Upper lobe of left lung (tissue), 4 donors: ENCODE measurements at regions not wholly inside any gene's neighbourhood (a gene's known extent, or its start where the extent isn't known, plus 50 kb on each side); places are given as distances from the start of the nearest gene placed in this dataset.

Experiments used
- CTCF ChIP-seq, 6 experiments: fragments of 450-650 bp in 4 of 6; fragments of 200-600 bp in 2 of 6; sonication (generic) in 2 of 6; IDR thresholded peaks; one replicate each; pipeline ENCODE4 v1.5.1; 2016 to 2019; ENCODE audit warnings: antibody characterized with exemption in 6 of 6
- EP300 ChIP-seq, 4 donors: sonication (generic); formaldehyde crosslinking; IDR thresholded peaks; one replicate each; pipeline ENCODE4 v1.5.1; 2017; ENCODE audit warnings: antibody characterized with exemption in 4 of 4, control low read depth in 2 of 4
- POLR2A ChIP-seq, 4 donors: fragments of 450-650 bp; IDR thresholded peaks; one replicate each; pipeline ENCODE4 v1.5.1; 2016 to 2017; ENCODE audit warnings: antibody characterized with exemption in 4 of 4, mild to moderate bottlenecking in 2 of 4
- POLR2AphosphoS5 ChIP-seq, 2 donors: sonication (generic); formaldehyde crosslinking; IDR thresholded peaks; one replicate each; pipeline ENCODE4 v1.5.1; 2017; ENCODE audit warnings: antibody characterized with exemption in 2 of 2

GRCh38 chr12:13504074-13504473 lies 307.5 kb downstream of the EMP1 start:
- TF ChIP-seq CTCF (IDR thresholded peaks at IDR 0.05) (no peak), POLR2AphosphoS5 (IDR thresholded peaks at IDR 0.05) (no peak), POLR2A (IDR thresholded peaks at IDR 0.05) (no peak), EP300 (IDR thresholded peaks at IDR 0.05) (no peak)
